ENCODE measurements at regions not wholly inside any gene's neighbourhood (a gene's known extent, or its start where the extent isn't known, plus 50 kb on each side); places are given as distances from the start of the nearest gene placed in this dataset.
"Not testable (repeated sequence)": the region's sequence is repeated elsewhere in the genome, so short reads cannot be mapped to it uniquely, and the experiment has no call there.

- no peaks in the 10 kb centered on the region for H3K36me3 ChIP-seq
- DNase-seq (ENCODE audit: extremely low spot score): no peak
- H3K4me3 ChIP-seq: no peak overlapping the region
- no peak overlapping the region for H3K27ac ChIP-seq (replicated peaks in 1 of 4)
- no peaks in the 10 kb centered on the region for H3K9me3 ChIP-seq
- no peaks in the 10 kb centered on the region for H3K27me3 ChIP-seq
- peaks cover 0 to 7% (median 0%) of the 10 kb centered on the region in 4 donors for H3K4me1 ChIP-seq
- 25% methylated on average over 2 of the region's 2 CpGs for whole genome bisulfite sequencing
- TF ChIP-seq POLR2A (IDR thresholded peaks at IDR 0.05; ENCODE audit: low read depth): no peak
- no peak for TF ChIP-seq CTCF (IDR thresholded peaks at IDR 0.05)
- TF ChIP-seq POLR2AphosphoS5 (IDR thresholded peaks at IDR 0.05): no peak
- no peak for TF ChIP-seq EP300 (IDR thresholded peaks at IDR 0.05)
- intact Hi-C loops (cut with DNase I): no loop called here
These were observed 154.1 kb upstream of the ZNF804A start for GRCh38 chr2:184444217-184444616.

GRCh38 chr2:184444623-184445223, 153.6 kb upstream of the ZNF804A start:
- H3K27me3 ChIP-seq: no peaks in the 10 kb centered on the region
- WGBS: 68% methylated on average over 4 of the region's 4 CpGs
- no peak overlapping the region for H3K4me3 ChIP-seq
- TF ChIP-seq POLR2AphosphoS5 (IDR thresholded peaks at IDR 0.05) (no peak), EP300 (IDR thresholded peaks at IDR 0.05) (no peak), POLR2A (IDR thresholded peaks at IDR 0.05; ENCODE audit: low read depth) (no peak), CTCF (IDR thresholded peaks at IDR 0.05) (no peak)
- H3K9me3 ChIP-seq: no peaks in the 10 kb centered on the region
- no peaks in the 10 kb centered on the region for H3K36me3 ChIP-seq
- intact Hi-C loops (cut with DNase I): no loop called here
- DNase-seq (ENCODE audit: extremely low spot score): no peak
- no peak overlapping the region for H3K27ac ChIP-seq (replicated peaks in 1 of 4)
- H3K4me1 ChIP-seq: peaks cover 0 to 7% (median 0%) of the 10 kb centered on the region in 4 donors

GRCh38 chr2:184449760-184450159, 148.6 kb upstream of the ZNF804A start:
- intact Hi-C loops (cut with DNase I): no loop called here
- 83% methylated on average over 2 of the region's 2 CpGs for WGBS

GRCh38 chr2:184452907-184453306, 145.4 kb upstream of the ZNF804A start:
- Histone ChIP-seq H3K4me3 (no peak overlapping the region), H3K9me3 (no peaks in the 10 kb centered on the region), H3K4me1 (no peaks in the 10 kb centered on the region), H3K27me3 (no peaks in the 10 kb centered on the region), H3K27ac (replicated peaks in 1 of 4) (no peak overlapping the region), H3K36me3 (no peaks in the 10 kb centered on the region)
- TF ChIP-seq EP300 (IDR thresholded peaks at IDR 0.05) (no peak), CTCF (IDR thresholded peaks at IDR 0.05) (no peak), POLR2AphosphoS5 (IDR thresholded peaks at IDR 0.05) (no peak), POLR2A (IDR thresholded peaks at IDR 0.05; ENCODE audit: low read depth) (no peak)
- no peak for DNase-seq (ENCODE audit: extremely low spot score)
- intact Hi-C loops (cut with DNase I): no loop called here

More at GRCh38 chr2:184449760-184450159, 148.6 kb upstream of the ZNF804A start:
- no peaks in the 10 kb centered on the region for H3K36me3 ChIP-seq
- H3K4me3 ChIP-seq: no peak overlapping the region
- H3K27ac ChIP-seq (replicated peaks in 1 of 4): no peak overlapping the region
- TF ChIP-seq EP300 (IDR thresholded peaks at IDR 0.05) (no peak), POLR2A (IDR thresholded peaks at IDR 0.05; ENCODE audit: low read depth) (no peak), CTCF (IDR thresholded peaks at IDR 0.05) (no peak), POLR2AphosphoS5 (IDR thresholded peaks at IDR 0.05) (no peak)
- H3K9me3 ChIP-seq: no peaks in the 10 kb centered on the region
- peaks cover 0 to 2% (median 0%) of the 10 kb centered on the region in 4 donors for H3K4me1 ChIP-seq
- H3K27me3 ChIP-seq: no peaks in the 10 kb centered on the region
- DNase-seq (ENCODE audit: extremely low spot score): no peak

GRCh38 chr2:184455624-184456023, 142.7 kb upstream of the ZNF804A start:
- H3K4me1 ChIP-seq: no peaks in the 10 kb centered on the region
- H3K27me3 ChIP-seq: no peaks in the 10 kb centered on the region
- H3K27ac ChIP-seq (replicated peaks in 1 of 4): no peak overlapping the region
- H3K9me3 ChIP-seq: no peaks in the 10 kb centered on the region
- DNase-seq (ENCODE audit: extremely low spot score): no peak
- H3K4me3 ChIP-seq: no peak overlapping the region
- intact Hi-C loops (cut with DNase I): no loop called here
- no peaks in the 10 kb centered on the region for H3K36me3 ChIP-seq
- no peak for TF ChIP-seq EP300 (IDR thresholded peaks at IDR 0.05)
- TF ChIP-seq POLR2AphosphoS5 (IDR thresholded peaks at IDR 0.05): no peak
- TF ChIP-seq CTCF (IDR thresholded peaks at IDR 0.05): no peak
- TF ChIP-seq POLR2A (IDR thresholded peaks at IDR 0.05; ENCODE audit: low read depth): no peak
- WGBS: 79% methylated on average over 1 of the region's 1 CpG

GRCh38 chr2:184456693-184457092, 141.6 kb upstream of the ZNF804A start:
- H3K27ac ChIP-seq (replicated peaks in 1 of 4); H3K4me1 ChIP-seq; H3K27me3 ChIP-seq; intact Hi-C loops (cut with DNase I); H3K36me3 ChIP-seq; H3K9me3 ChIP-seq; H3K4me3 ChIP-seq; DNase-seq (ENCODE audit: extremely low spot score): not testable (repeated sequence)
- 96% methylated on average over 10 of the region's 10 CpGs for WGBS

Measured in esophagus muscularis mucosa (tissue), 4 donors.